ENCODE measurements at regions not wholly inside any gene's neighbourhood (a gene's known extent, or its start where the extent isn't known, plus 50 kb on each side); places are given as distances from the start of the nearest gene placed in this dataset.

DNA sequence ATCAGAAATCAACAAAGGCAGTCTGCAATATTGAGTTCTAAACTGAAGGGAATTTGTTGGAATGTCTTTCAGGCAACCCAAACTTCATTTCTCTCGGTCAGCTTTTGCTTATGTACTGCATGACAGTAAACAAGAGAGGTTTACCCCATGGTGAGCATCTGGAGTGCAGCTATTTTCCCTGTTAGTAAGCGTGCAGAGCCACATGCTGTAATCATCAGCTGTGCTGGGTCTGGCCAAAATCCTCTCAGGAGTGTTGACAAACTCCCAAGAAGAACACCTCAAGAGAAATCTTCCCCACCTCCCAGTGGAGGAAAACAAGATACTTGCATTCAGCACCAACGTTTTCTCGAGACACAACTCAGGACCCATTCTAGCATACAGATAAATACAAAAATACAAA lies 83.6 kb upstream of the ADAMTSL1 start:
- TF ChIP-seq, protein P1, sequence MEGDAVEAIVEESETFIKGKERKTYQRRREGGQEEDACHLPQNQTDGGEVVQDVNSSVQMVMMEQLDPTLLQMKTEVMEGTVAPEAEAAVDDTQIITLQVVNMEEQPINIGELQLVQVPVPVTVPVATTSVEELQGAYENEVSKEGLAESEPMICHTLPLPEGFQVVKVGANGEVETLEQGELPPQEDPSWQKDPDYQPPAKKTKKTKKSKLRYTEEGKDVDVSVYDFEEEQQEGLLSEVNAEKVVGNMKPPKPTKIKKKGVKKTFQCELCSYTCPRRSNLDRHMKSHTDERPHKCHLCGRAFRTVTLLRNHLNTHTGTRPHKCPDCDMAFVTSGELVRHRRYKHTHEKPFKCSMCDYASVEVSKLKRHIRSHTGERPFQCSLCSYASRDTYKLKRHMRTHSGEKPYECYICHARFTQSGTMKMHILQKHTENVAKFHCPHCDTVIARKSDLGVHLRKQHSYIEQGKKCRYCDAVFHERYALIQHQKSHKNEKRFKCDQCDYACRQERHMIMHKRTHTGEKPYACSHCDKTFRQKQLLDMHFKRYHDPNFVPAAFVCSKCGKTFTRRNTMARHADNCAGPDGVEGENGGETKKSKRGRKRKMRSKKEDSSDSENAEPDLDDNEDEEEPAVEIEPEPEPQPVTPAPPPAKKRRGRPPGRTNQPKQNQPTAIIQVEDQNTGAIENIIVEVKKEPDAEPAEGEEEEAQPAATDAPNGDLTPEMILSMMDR (IDR thresholded peaks at IDR 0.05; ENCODE audit: low read length), result no peak
- no peak for TF ChIP-seq EZH2 (optimal IDR thresholded peaks at IDR 0.05; ENCODE audit: low read depth, low read length)

Data from MM.1S (cell line).